GM12891 (cell line): ENCODE measurements at regions not wholly inside any gene's neighbourhood (a gene's known extent, or its start where the extent isn't known, plus 50 kb on each side); places are given as distances from the start of the nearest gene placed in this dataset.

Source experiments
- PAX5 ChIP-seq: IDR thresholded peaks from 2 replicates; pipeline ENCODE4 v1.6.1; 2011; ENCODE audit warnings: low read length, moderate library complexity, mild to moderate bottlenecking; ENCODE audit not compliant: insufficient read depth, severe bottlenecking
- POLR2A ChIP-seq: IDR thresholded peaks from 2 replicates; pipeline ENCODE4 v1.6.1; 2011; ENCODE audit warnings: low read depth, low read length, control low read depth
- POLR2AphosphoS5 ChIP-seq: IDR thresholded peaks from 2 replicates; pipeline ENCODE4 v1.6.1; 2011; ENCODE audit warnings: low read depth, low read length, control low read depth
- POU2F2 ChIP-seq: IDR thresholded peaks from 2 replicates; pipeline ENCODE4 v1.6.1; 2011; ENCODE audit warnings: low read depth, mild to moderate bottlenecking, control low read depth, low read length, moderate library complexity
- SPI1 ChIP-seq: IDR thresholded peaks from 2 replicates; pipeline ENCODE4 v1.6.1; 2011; ENCODE audit warnings: low read depth, low read length, control low read depth
- TAF1 ChIP-seq: IDR thresholded peaks from 2 replicates; pipeline ENCODE4 v1.6.1; 2011; ENCODE audit warnings: low read depth, low read length, control low read depth

GRCh38 chr5:113721171-113721570 lies 207.7 kb downstream of the YTHDC2 start:
- no peak for TF ChIP-seq POLR2A
- TF ChIP-seq TAF1, result no peak
- no peak for TF ChIP-seq POLR2AphosphoS5
- no peak for TF ChIP-seq SPI1
- no peak for TF ChIP-seq PAX5
- no peak for TF ChIP-seq POU2F2
